ENCODE measurements at regions not wholly inside any gene's neighbourhood (a gene's known extent, or its start where the extent isn't known, plus 50 kb on each side); places are given as distances from the start of the nearest gene placed in this dataset.

GRCh38 chr6:12578751-12579150 is 137.8 kb upstream of the PHACTR1 start:
- Histone ChIP-seq H3K9ac (no peak overlapping the region), H3K9me3 (ENCODE audit: low read depth) (no peaks in the 10 kb centered on the region), H3K4me1 (no peaks in the 10 kb centered on the region), H3K27me3 (no peaks in the 10 kb centered on the region), H3K4me3 (no peak overlapping the region), H3K79me2 (ENCODE audit: low read depth) (no peaks in the 10 kb centered on the region), H3K27ac (no peak overlapping the region), H3K4me2 (no peak overlapping the region), H2AFZ (replicated peaks) (no peak overlapping the region), H3F3A (ENCODE audit: low read depth) (no peaks in the 10 kb centered on the region), H4K20me1 (ENCODE audit: low read depth) (no peaks in the 10 kb centered on the region), H3K36me3 (no peaks in the 10 kb centered on the region)
- H3K4me1 Mint-ChIP-seq = peaks cover 9% of the 10 kb centered on the region
- no peak overlapping the region for H3K4me3 Mint-ChIP-seq
- H3K9me3 Mint-ChIP-seq = no peaks in the 10 kb centered on the region
- no peak for DNase-seq (ENCODE audit: low spot score)
- no peaks in the 10 kb centered on the region for H3K27me3 Mint-ChIP-seq (ENCODE audit: insufficient read depth, low read depth)
- TF ChIP-seq CTCF (IDR thresholded peaks at IDR 0.05) (no peak), EZH2 (IDR thresholded peaks at IDR 0.05) (no peak), EZH2phosphoT487 (IDR thresholded peaks at IDR 0.05) (no peak)
- H3K36me3 Mint-ChIP-seq = no peaks in the 10 kb centered on the region
- H3K27ac Mint-ChIP-seq = no peak overlapping the region

- Histone ChIP-seq H3F3A (ENCODE audit: low read depth) (no peaks in the 10 kb centered on the region), H3K36me3 (no peaks in the 10 kb centered on the region), H2AFZ (replicated peaks) (no peak overlapping the region), H3K9me3 (ENCODE audit: low read depth) (no peaks in the 10 kb centered on the region), H3K4me1 (no peaks in the 10 kb centered on the region), H3K27me3 (no peaks in the 10 kb centered on the region), H3K27ac (no peak overlapping the region), H3K4me2 (no peak overlapping the region), H4K20me1 (ENCODE audit: low read depth) (no peaks in the 10 kb centered on the region), H3K9ac (no peak overlapping the region), H3K4me3 (no peak overlapping the region), H3K79me2 (ENCODE audit: low read depth) (no peaks in the 10 kb centered on the region)
- Mint-ChIP-seq H3K36me3 (no peaks in the 10 kb centered on the region), H3K27me3 (ENCODE audit: insufficient read depth, low read depth) (no peaks in the 10 kb centered on the region), H3K4me1 (peaks cover 14% of the 10 kb centered on the region), H3K4me3 (no peak overlapping the region), H3K9me3 (no peaks in the 10 kb centered on the region), H3K27ac (no peak overlapping the region)
- DNase-seq (ENCODE audit: low spot score) = no peak
- no peak for TF ChIP-seq EZH2 (IDR thresholded peaks at IDR 0.05)
- no peak for TF ChIP-seq CTCF (IDR thresholded peaks at IDR 0.05)
- no peak for TF ChIP-seq EZH2phosphoT487 (IDR thresholded peaks at IDR 0.05)
These were observed 136.3 kb upstream of the PHACTR1 start for GRCh38 chr6:12580290-12580689.

GRCh38 chr6:12582421-12583110 is 134.0 kb upstream of the PHACTR1 start:
- Histone ChIP-seq H2AFZ (replicated peaks) (no peak overlapping the region), H3K4me3 (no peak overlapping the region), H3K27me3 (no peaks in the 10 kb centered on the region), H3K36me3 (no peaks in the 10 kb centered on the region), H3K4me2 (no peak overlapping the region), H3K79me2 (ENCODE audit: low read depth) (no peaks in the 10 kb centered on the region), H3K27ac (no peak overlapping the region), H4K20me1 (ENCODE audit: low read depth) (no peaks in the 10 kb centered on the region), H3K4me1 (no peaks in the 10 kb centered on the region), H3K9ac (no peak overlapping the region), H3K9me3 (ENCODE audit: low read depth) (no peaks in the 10 kb centered on the region), H3F3A (ENCODE audit: low read depth) (no peaks in the 10 kb centered on the region)
- no peak for DNase-seq (ENCODE audit: low spot score)
- TF ChIP-seq EZH2 (IDR thresholded peaks at IDR 0.05) (no peak), CTCF (IDR thresholded peaks at IDR 0.05) (no peak), EZH2phosphoT487 (IDR thresholded peaks at IDR 0.05) (no peak)
- Mint-ChIP-seq H3K27ac (no peak overlapping the region), H3K9me3 (no peaks in the 10 kb centered on the region), H3K4me3 (no peak overlapping the region), H3K36me3 (no peaks in the 10 kb centered on the region), H3K27me3 (ENCODE audit: insufficient read depth, low read depth) (no peaks in the 10 kb centered on the region), H3K4me1 (peaks cover 16% of the 10 kb centered on the region)
